Heart left ventricle (tissue), 13 donors: ENCODE measurements at regions not wholly inside any gene's neighbourhood (a gene's known extent, or its start where the extent isn't known, plus 50 kb on each side); places are given as distances from the start of the nearest gene placed in this dataset.

Experiments used
- CTCF ChIP-seq, 12 donors: fragments of 200-600 bp; sonication (generic) in 4 of 12; IDR thresholded peaks; one replicate each; pipeline versions ENCODE4 v1.5.0 to v1.8.0; 2018 to 2022; ENCODE audit warnings: antibody characterized with exemption in 12 of 12, mild to moderate bottlenecking in 5 of 12
- POLR2A ChIP-seq, 2 donors: fragments of 450-650 bp; IDR thresholded peaks; one replicate each; pipeline ENCODE4 v1.6.1; 2017; ENCODE audit warnings: antibody characterized with exemption in 2 of 2, mild to moderate bottlenecking in 2 of 2, moderate library complexity in 2 of 2
- donor health status: ischemic (EF 13 %, LVEDD 7.1; RV severe dilation, severe dysfunction).
- donor health status: DM: no; HTN: yes; CAD: no.
- donor health status: DM: no; HTN: no; CAD: no.
- donor health status: ischemic (EF 25% LVEDD 6.9; RV normal size, moderate dysfunction).
- donor health status: ischemic (EF 25% LVEDD 5.7; RV mildly dilated, moderate dysfunction).
- donor health status: ischemic (EF 35%, LVEDD 5.7; RV mildly dilated, moderate dysfunction).
- donor health status: nonischemic (EF 11% LVEDD 7.7; RV severe dilation, severe dysfunction).
- donor health status: DM: yes; HTN: yes; CAD: no.
- donor health status: PGD.
- donor health status: ischemic (EF 29% LVEDD 5.4; RV normal size, mild dysfunction).
- donor health status: nonischemic (EF 23%, LVEDD 6.1; RV moderate dilation, normal function).

GRCh38 chr2:172673056-172673683 is 62.5 kb upstream of the RAPGEF4 start:
- TF ChIP-seq CTCF (IDR thresholded peaks at IDR 0.05) (no peak), POLR2A (IDR thresholded peaks at IDR 0.05) (no peak)
